ENCODE measurements at regions not wholly inside any gene's neighbourhood (a gene's known extent, or its start where the extent isn't known, plus 50 kb on each side); places are given as distances from the start of the nearest gene placed in this dataset.

GRCh38 chrX:93593966-93594365, 79.4 kb downstream of the NAP1L3 start:
- TF ChIP-seq ARHGAP35 (CRISPR knock-in tag; IDR thresholded peaks at IDR 0.05; ENCODE audit: borderline replicate concordance): no peak
- TF ChIP-seq REPIN1 (CRISPR knock-in tag; IDR thresholded peaks at IDR 0.05; ENCODE audit: borderline replicate concordance, low read depth): no peak
- TF ChIP-seq HNRNPLL (IDR thresholded peaks at IDR 0.05; ENCODE audit: low read depth, low read length, poor library complexity, severe bottlenecking): no peak
- TF ChIP-seq CTCF (CRISPR knock-in tag; IDR thresholded peaks at IDR 0.05): no peak
- TF ChIP-seq, protein P1, sequence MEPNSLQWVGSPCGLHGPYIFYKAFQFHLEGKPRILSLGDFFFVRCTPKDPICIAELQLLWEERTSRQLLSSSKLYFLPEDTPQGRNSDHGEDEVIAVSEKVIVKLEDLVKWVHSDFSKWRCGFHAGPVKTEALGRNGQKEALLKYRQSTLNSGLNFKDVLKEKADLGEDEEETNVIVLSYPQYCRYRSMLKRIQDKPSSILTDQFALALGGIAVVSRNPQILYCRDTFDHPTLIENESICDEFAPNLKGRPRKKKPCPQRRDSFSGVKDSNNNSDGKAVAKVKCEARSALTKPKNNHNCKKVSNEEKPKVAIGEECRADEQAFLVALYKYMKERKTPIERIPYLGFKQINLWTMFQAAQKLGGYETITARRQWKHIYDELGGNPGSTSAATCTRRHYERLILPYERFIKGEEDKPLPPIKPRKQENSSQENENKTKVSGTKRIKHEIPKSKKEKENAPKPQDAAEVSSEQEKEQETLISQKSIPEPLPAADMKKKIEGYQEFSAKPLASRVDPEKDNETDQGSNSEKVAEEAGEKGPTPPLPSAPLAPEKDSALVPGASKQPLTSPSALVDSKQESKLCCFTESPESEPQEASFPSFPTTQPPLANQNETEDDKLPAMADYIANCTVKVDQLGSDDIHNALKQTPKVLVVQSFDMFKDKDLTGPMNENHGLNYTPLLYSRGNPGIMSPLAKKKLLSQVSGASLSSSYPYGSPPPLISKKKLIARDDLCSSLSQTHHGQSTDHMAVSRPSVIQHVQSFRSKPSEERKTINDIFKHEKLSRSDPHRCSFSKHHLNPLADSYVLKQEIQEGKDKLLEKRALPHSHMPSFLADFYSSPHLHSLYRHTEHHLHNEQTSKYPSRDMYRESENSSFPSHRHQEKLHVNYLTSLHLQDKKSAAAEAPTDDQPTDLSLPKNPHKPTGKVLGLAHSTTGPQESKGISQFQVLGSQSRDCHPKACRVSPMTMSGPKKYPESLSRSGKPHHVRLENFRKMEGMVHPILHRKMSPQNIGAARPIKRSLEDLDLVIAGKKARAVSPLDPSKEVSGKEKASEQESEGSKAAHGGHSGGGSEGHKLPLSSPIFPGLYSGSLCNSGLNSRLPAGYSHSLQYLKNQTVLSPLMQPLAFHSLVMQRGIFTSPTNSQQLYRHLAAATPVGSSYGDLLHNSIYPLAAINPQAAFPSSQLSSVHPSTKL (CRISPR knock-in tag; IDR thresholded peaks at IDR 0.05): no peak
- no peak for TF ChIP-seq ZSCAN21 (CRISPR knock-in tag; IDR thresholded peaks at IDR 0.05; ENCODE audit: borderline replicate concordance)
